RWPE2 (cell line): ENCODE measurements at regions not wholly inside any gene's neighbourhood (a gene's known extent, or its start where the extent isn't known, plus 50 kb on each side); places are given as distances from the start of the nearest gene placed in this dataset.

Source experiments
- ATAC-seq: fragments of 200-7000 bp; cut with Tn5 transposase; 3 replicates; pipeline ENCODE4 v1.9.1; 2021; ENCODE audit warnings: low read depth
- DNase-seq: peaks from one replicate; pipeline ENCODE4 v3.0.0-alpha.2; 2020; ENCODE audit warnings: low spot score
- H3K27ac ChIP-seq: fragments of 450-650 bp; 2 replicates; pipeline ENCODE4 v1.5.1; 2017; ENCODE audit warnings: mild to moderate bottlenecking; ENCODE audit not compliant: poor library complexity, severe bottlenecking
- H3K27me3 ChIP-seq: fragments of 250-450 bp; sonication (Bioruptor Pico); 2 replicates; pipeline ENCODE4 v1.5.1; 2021; ENCODE audit warnings: mild to moderate bottlenecking, moderate library complexity; ENCODE audit not compliant: insufficient read depth, poor library complexity, severe bottlenecking
- H3K36me3 ChIP-seq: fragments of 250-450 bp; sonication (Bioruptor Pico); 2 replicates; pipeline ENCODE4 v1.5.1; 2020; ENCODE audit warnings: low read depth, mild to moderate bottlenecking, moderate library complexity
- H3K4me1 ChIP-seq: fragments of 250-450 bp; sonication (Bioruptor Pico); 2 replicates; pipeline ENCODE4 v1.5.1; 2021; ENCODE audit warnings: mild to moderate bottlenecking, moderate library complexity; ENCODE audit not compliant: insufficient read depth, poor library complexity, severe bottlenecking
- H3K4me3 ChIP-seq: fragments of 250-450 bp; sonication (Bioruptor Pico); 2 replicates; pipeline ENCODE4 v1.5.1; 2021; ENCODE audit warnings: mild to moderate bottlenecking, moderate library complexity; ENCODE audit not compliant: severe bottlenecking
- H3K9me3 ChIP-seq: fragments of 250-450 bp; sonication (Bioruptor Pico); 2 replicates; pipeline ENCODE4 v1.5.1; 2021; ENCODE audit warnings: mild to moderate bottlenecking, moderate library complexity; ENCODE audit not compliant: severe bottlenecking
- CTCF ChIP-seq: fragments of 450-650 bp; IDR thresholded peaks from one replicate; pipeline ENCODE4 v1.5.1; 2017; ENCODE audit warnings: mild to moderate bottlenecking, moderate library complexity; ENCODE audit not compliant: poor library complexity, severe bottlenecking

GRCh38 chrX:142742581-142742980 lies 283.1 kb upstream of the SPANXN4 start:
- Histone ChIP-seq H3K4me1 (no peaks in the 10 kb centered on the region), H3K9me3 (no peaks in the 10 kb centered on the region), H3K36me3 (no peaks in the 10 kb centered on the region), H3K4me3 (no peak overlapping the region), H3K27me3 (no peaks in the 10 kb centered on the region), H3K27ac (no peak overlapping the region)
- no peak for TF ChIP-seq CTCF
- ATAC-seq: no peak
- no peak for DNase-seq

- Histone ChIP-seq H3K27ac (no peak overlapping the region), H3K4me1 (no peaks in the 10 kb centered on the region), H3K36me3 (no peaks in the 10 kb centered on the region), H3K27me3 (no peaks in the 10 kb centered on the region), H3K9me3 (no peaks in the 10 kb centered on the region), H3K4me3 (no peak overlapping the region)
- no peak for TF ChIP-seq CTCF
- DNase-seq (no peak), ATAC-seq (no peak)
Measured at GRCh38 chrX:142733327-142733726, 292.4 kb upstream of the SPANXN4 start.

- H3K36me3 ChIP-seq: no peaks in the 10 kb centered on the region
- no peaks in the 10 kb centered on the region for H3K4me1 ChIP-seq
- TF ChIP-seq CTCF: no peak
- no peak for DNase-seq
- ATAC-seq: no peak
- H3K9me3 ChIP-seq: no peaks in the 10 kb centered on the region
- no peaks in the 10 kb centered on the region for H3K27me3 ChIP-seq
- H3K27ac ChIP-seq: no peak overlapping the region
- no peak overlapping the region for H3K4me3 ChIP-seq
Measured at GRCh38 chrX:142711796-142712290, 313.9 kb upstream of the SPANXN4 start.

- Histone ChIP-seq H3K27ac (no peak overlapping the region), H3K9me3 (no peaks in the 10 kb centered on the region), H3K4me3 (no peak overlapping the region), H3K36me3 (no peaks in the 10 kb centered on the region), H3K27me3 (no peaks in the 10 kb centered on the region), H3K4me1 (no peaks in the 10 kb centered on the region)
- no peak for DNase-seq
- no peak for TF ChIP-seq CTCF
- ATAC-seq: no peak
Measured at GRCh38 chrX:142702749-142703148, 323.0 kb upstream of the SPANXN4 start.

GRCh38 chrX:142688256-142688655 lies 337.5 kb upstream of the SPANXN4 start:
- Histone ChIP-seq H3K27ac (no peak overlapping the region), H3K4me1 (no peaks in the 10 kb centered on the region), H3K36me3 (no peaks in the 10 kb centered on the region), H3K9me3 (no peaks in the 10 kb centered on the region), H3K4me3 (no peak overlapping the region), H3K27me3 (no peaks in the 10 kb centered on the region)
- DNase-seq (no peak), ATAC-seq (no peak)
- TF ChIP-seq CTCF: no peak
